ENCODE measurements at regions not wholly inside any gene's neighbourhood (a gene's known extent, or its start where the extent isn't known, plus 50 kb on each side); places are given as distances from the start of the nearest gene placed in this dataset.
A peak's percentile ranks its signal among the peaks of the same experiment; 100 is the strongest.

- ATAC-seq (no peak), DNase-seq (ENCODE audit: low spot score) (no peak)
- intact Hi-C loops (cut with DNase I): no loop called here
Measured at GRCh38 chr9:22265038-22265437, 181.6 kb upstream of the DMRTA1 start.

GRCh38 chr9:22265534-22265933, 181.1 kb upstream of the DMRTA1 start:
- DNase-seq (ENCODE audit: low spot score): no peak
- intact Hi-C loops (cut with DNase I): no loop called here
- ATAC-seq: no peak

- DNase-seq (ENCODE audit: low spot score) (no peak), ATAC-seq (no peak)
- intact Hi-C loops (cut with DNase I): no loop called here
Measured at GRCh38 chr9:22274477-22274876, 172.1 kb upstream of the DMRTA1 start.

- intact Hi-C loops (cut with DNase I): no loop called here
- ATAC-seq: no peak
- no peak for DNase-seq (ENCODE audit: low spot score)
Measured at GRCh38 chr9:22278426-22278825, 168.2 kb upstream of the DMRTA1 start.

GRCh38 chr9:22279636-22280035, 167.0 kb upstream of the DMRTA1 start:
- intact Hi-C loops (cut with DNase I): no loop called here
- DNase-seq (ENCODE audit: low spot score) (no peak), ATAC-seq (no peak)

- ATAC-seq: no peak
- intact Hi-C loops (cut with DNase I): no loop called here
- DNase-seq (ENCODE audit: low spot score): no peak
Measured at GRCh38 chr9:22285066-22285465, 161.6 kb upstream of the DMRTA1 start.

GRCh38 chr9:22286661-22287060, 160.0 kb upstream of the DMRTA1 start:
- no peak for ATAC-seq
- intact Hi-C loops (cut with DNase I): no loop called here
- DNase-seq (ENCODE audit: low spot score): no peak

- DNase-seq (ENCODE audit: low spot score) (no peak), ATAC-seq (no peak)
- intact Hi-C loops (cut with DNase I): no loop called here
Measured at GRCh38 chr9:22288661-22289060, 158.0 kb upstream of the DMRTA1 start.

GRCh38 chr9:22307013-22307711, 139.5 kb upstream of the DMRTA1 start:
- ATAC-seq (peak; percentile 66), DNase-seq (ENCODE audit: low spot score) (no peak)
- intact Hi-C loops (cut with DNase I): no loop called here

GRCh38 chr9:22308177-22308576, 138.4 kb upstream of the DMRTA1 start:
- no peak for ATAC-seq
- intact Hi-C loops (cut with DNase I): no loop called here
- DNase-seq (ENCODE audit: low spot score): no peak

- intact Hi-C loops (cut with DNase I): no loop called here
- no peak for DNase-seq (ENCODE audit: low spot score)
- ATAC-seq: no peak
Measured at GRCh38 chr9:22316645-22317044, 130.0 kb upstream of the DMRTA1 start.

GRCh38 chr9:22331533-22331932, 115.1 kb upstream of the DMRTA1 start:
- intact Hi-C loops (cut with DNase I): no loop called here
- DNase-seq (ENCODE audit: low spot score): no peak

GRCh38 chr9:22332202-22332601, 114.4 kb upstream of the DMRTA1 start:
- intact Hi-C loops (cut with DNase I): no loop called here
- ATAC-seq (no peak), DNase-seq (ENCODE audit: low spot score) (no peak)

More at GRCh38 chr9:22331533-22331932, 115.1 kb upstream of the DMRTA1 start:
- ATAC-seq: no peak

GRCh38 chr9:22337261-22337660, 109.4 kb upstream of the DMRTA1 start:
- DNase-seq (ENCODE audit: low spot score): no peak
- intact Hi-C loops (cut with DNase I): no loop called here
- no peak for ATAC-seq

GRCh38 chr9:22342491-22343217, 104.0 kb upstream of the DMRTA1 start:
- ATAC-seq (peak; percentile 84), DNase-seq (ENCODE audit: low spot score) (no peak)
- intact Hi-C loops (cut with DNase I): no loop called here

- no peak for DNase-seq (ENCODE audit: low spot score)
- intact Hi-C loops (cut with DNase I): no loop called here
- ATAC-seq: no peak
Measured at GRCh38 chr9:22343218-22343611, 103.4 kb upstream of the DMRTA1 start.

- intact Hi-C loops (cut with DNase I): no loop called here
- ATAC-seq: no peak
- no peak for DNase-seq (ENCODE audit: low spot score)
Measured at GRCh38 chr9:22354699-22355384, 91.8 kb upstream of the DMRTA1 start.

GRCh38 chr9:22356985-22357384, 89.6 kb upstream of the DMRTA1 start:
- ATAC-seq (no peak), DNase-seq (ENCODE audit: low spot score) (no peak)
- intact Hi-C loops (cut with DNase I): no loop called here

- intact Hi-C loops (cut with DNase I): no loop called here
- no peak for ATAC-seq
- DNase-seq (ENCODE audit: low spot score): no peak
Measured at GRCh38 chr9:22363421-22363887, 83.2 kb upstream of the DMRTA1 start.

- no peak for DNase-seq (ENCODE audit: low spot score)
- ATAC-seq: no peak
- intact Hi-C loops (cut with DNase I): no loop called here
Measured at GRCh38 chr9:22373636-22374035, 73.0 kb upstream of the DMRTA1 start.
